ENCODE measurements at regions not wholly inside any gene's neighbourhood (a gene's known extent, or its start where the extent isn't known, plus 50 kb on each side); places are given as distances from the start of the nearest gene placed in this dataset.

DNA sequence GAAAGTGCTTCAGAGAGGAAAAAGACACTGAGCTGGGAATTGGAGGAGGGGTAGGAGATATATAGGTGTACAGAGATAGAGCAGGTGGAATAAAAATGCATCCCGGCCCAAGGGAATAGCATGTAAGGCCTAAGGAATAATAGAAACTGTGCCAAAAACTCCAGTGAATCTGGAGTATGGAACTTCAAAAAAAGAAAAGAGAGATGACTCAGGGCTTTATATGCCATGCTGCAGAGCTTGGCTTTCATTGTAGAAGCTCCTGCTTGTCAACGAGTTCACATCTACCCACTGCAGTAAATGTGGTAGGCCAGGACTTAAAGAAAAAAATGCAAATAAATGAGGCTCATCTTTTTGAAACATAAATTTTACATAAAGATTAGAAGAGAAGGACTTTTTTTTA lies 131.8 kb downstream of the MREG start:
- TF ChIP-seq, protein P1, sequence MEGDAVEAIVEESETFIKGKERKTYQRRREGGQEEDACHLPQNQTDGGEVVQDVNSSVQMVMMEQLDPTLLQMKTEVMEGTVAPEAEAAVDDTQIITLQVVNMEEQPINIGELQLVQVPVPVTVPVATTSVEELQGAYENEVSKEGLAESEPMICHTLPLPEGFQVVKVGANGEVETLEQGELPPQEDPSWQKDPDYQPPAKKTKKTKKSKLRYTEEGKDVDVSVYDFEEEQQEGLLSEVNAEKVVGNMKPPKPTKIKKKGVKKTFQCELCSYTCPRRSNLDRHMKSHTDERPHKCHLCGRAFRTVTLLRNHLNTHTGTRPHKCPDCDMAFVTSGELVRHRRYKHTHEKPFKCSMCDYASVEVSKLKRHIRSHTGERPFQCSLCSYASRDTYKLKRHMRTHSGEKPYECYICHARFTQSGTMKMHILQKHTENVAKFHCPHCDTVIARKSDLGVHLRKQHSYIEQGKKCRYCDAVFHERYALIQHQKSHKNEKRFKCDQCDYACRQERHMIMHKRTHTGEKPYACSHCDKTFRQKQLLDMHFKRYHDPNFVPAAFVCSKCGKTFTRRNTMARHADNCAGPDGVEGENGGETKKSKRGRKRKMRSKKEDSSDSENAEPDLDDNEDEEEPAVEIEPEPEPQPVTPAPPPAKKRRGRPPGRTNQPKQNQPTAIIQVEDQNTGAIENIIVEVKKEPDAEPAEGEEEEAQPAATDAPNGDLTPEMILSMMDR (IDR thresholded peaks at IDR 0.05), result no peak
- TF ChIP-seq POLR2AphosphoS5 (IDR thresholded peaks at IDR 0.05) (no peak), POLR2A (IDR thresholded peaks at IDR 0.05) (no peak)
